ENCODE measurements at regions not wholly inside any gene's neighbourhood (a gene's known extent, or its start where the extent isn't known, plus 50 kb on each side); places are given as distances from the start of the nearest gene placed in this dataset.

GRCh38 chr1:4330805-4331766 lies 323.3 kb upstream of the AJAP1 start:
- no peak for TF ChIP-seq CTCF (conservative IDR thresholded peaks at IDR 0.05; ENCODE audit: low read depth, low read length)
- DNase-seq (ENCODE audit: low read depth): no peak
- H3K4me3 ChIP-seq (ENCODE audit: low read length): no peak overlapping the region

- no peak for TF ChIP-seq CTCF (conservative IDR thresholded peaks at IDR 0.05; ENCODE audit: low read depth, low read length)
- no peak for DNase-seq (ENCODE audit: low read depth)
- H3K4me3 ChIP-seq (ENCODE audit: low read length): no peak overlapping the region
Observed at GRCh38 chr1:4331767-4332163, 322.6 kb upstream of the AJAP1 start.

DNA sequence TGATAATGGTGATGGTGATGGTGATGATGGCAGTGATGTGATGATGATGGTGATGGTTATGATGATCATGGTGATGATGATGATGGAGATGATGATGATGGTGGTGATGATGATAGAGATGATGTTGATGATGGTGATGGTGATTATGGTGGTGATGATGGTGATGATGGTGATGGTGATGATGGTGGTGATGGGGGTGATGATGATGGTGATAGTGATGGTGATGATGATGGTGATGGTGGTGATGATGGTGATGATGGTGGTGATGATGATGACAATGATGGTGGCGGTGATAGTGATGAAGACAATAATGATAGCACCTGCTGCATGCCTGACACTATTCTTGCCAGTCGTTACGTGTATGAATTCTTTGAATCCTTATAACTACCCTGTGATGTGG lies 317.9 kb upstream of the AJAP1 start:
- TF ChIP-seq CTCF (conservative IDR thresholded peaks at IDR 0.05; ENCODE audit: low read depth, low read length): no peak
- no peak for DNase-seq (ENCODE audit: low read depth)

DNA sequence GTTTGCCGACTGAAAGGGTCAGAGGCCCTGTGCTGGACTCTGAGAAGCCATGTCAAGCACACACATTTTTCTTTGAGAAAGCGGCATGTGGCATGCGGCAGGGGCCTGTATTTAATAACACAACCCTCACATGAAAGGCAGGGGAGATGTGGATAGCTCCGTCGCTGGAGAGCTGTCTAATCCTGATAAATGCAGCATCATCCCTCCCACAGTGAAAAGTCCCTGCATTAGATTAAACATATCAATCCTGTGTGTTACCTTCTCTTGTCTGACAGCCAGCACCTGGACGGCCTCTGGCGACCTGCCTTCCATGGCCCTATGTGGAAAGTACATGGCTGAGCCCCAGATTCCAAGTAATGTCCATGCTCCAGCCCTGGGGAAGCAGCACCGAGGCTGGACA lies 313.0 kb upstream of the AJAP1 start:
- TF ChIP-seq CTCF (conservative IDR thresholded peaks at IDR 0.05; ENCODE audit: low read depth, low read length): no peak
- no peak overlapping the region for H3K4me3 ChIP-seq (ENCODE audit: low read length)
- DNase-seq (ENCODE audit: low read depth): no peak

More for the DNA sequence above, 317.9 kb upstream of the AJAP1 start:
- no peak overlapping the region for H3K4me3 ChIP-seq (ENCODE audit: low read length)

DNA sequence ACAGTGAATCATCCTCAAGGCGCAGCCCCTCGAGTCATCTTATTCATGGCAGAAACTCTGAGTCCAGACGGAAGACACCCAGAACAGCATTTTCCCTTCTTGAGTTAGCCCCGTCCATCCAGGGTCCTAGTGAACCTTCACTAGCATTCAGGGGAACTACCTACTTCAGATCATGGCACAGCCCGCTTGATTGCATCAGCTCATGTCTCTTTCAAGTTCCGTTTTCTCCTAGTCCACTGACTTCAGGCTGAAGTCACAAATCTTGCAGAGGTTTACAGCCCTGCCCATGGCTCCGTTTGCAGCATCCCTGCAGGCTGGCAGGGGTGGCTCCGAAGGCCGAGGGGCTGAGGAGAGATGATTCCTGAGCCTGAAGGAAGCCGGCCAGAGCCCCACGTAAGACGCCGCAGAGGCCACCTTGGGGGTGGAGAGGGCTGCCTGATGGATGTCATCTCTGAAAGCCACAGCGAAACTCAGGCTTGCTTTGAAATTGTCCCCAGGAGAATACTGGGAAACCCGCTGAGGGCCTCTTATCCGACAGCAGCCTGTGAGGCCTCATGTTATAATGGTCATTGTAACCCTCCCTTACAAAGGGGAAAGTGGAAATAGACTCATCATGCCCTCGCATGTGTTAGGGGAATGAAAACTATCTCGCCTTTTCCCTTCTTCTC lies 310.2 kb upstream of the AJAP1 start:
- no peak overlapping the region for H3K4me3 ChIP-seq (ENCODE audit: low read length)
- TF ChIP-seq CTCF (conservative IDR thresholded peaks at IDR 0.05; ENCODE audit: low read depth, low read length): no peak
- no peak for DNase-seq (ENCODE audit: low read depth)

- no peak overlapping the region for H3K4me3 ChIP-seq (ENCODE audit: low read length)
- TF ChIP-seq CTCF (conservative IDR thresholded peaks at IDR 0.05; ENCODE audit: low read depth, low read length): no peak
- DNase-seq (ENCODE audit: low read depth): no peak
Observed at GRCh38 chr1:4345094-4345493, 309.3 kb upstream of the AJAP1 start.
